WTC11 (cell line): ENCODE measurements at regions not wholly inside any gene's neighbourhood (a gene's known extent, or its start where the extent isn't known, plus 50 kb on each side); places are given as distances from the start of the nearest gene placed in this dataset.

Experiments
- CREM ChIP-seq: sonication (generic); formaldehyde crosslinking; IDR thresholded peaks from 2 replicates; pipeline ENCODE4 v1.8.1; 2022; ENCODE audit warnings: mild to moderate bottlenecking, missing genetic modification reagents, moderate library complexity
- CTCF ChIP-seq: fragments of 200-600 bp; IDR thresholded peaks from 2 replicates; pipeline ENCODE4 v1.8.0; 2022; ENCODE audit warnings: antibody characterized with exemption
- GTF2I ChIP-seq: fragments of 250-450 bp; sonication (Bioruptor Pico); conservative IDR thresholded peaks from 2 replicates; pipeline ENCODE4 v1.4.0; 2021; ENCODE audit warnings: mild to moderate bottlenecking
- NR2C2 ChIP-seq: sonication (generic); formaldehyde crosslinking; IDR thresholded peaks from 2 replicates; pipeline ENCODE4 v1.8.0; 2022; ENCODE audit warnings: mild to moderate bottlenecking, missing genetic modification reagents
- ZNF219 ChIP-seq: sonication (generic); formaldehyde crosslinking; IDR thresholded peaks from 2 replicates; pipeline ENCODE4 v1.8.0; 2023; ENCODE audit warnings: missing genetic modification reagents, mild to moderate bottlenecking, borderline replicate concordance
- ZNF263 ChIP-seq: sonication (generic); formaldehyde crosslinking; IDR thresholded peaks from 2 replicates; pipeline ENCODE4 v1.8.1; 2022; ENCODE audit warnings: low read depth, mild to moderate bottlenecking, moderate library complexity, missing genetic modification reagents
- ZNF423 ChIP-seq: fragments of 250-450 bp; sonication (Bioruptor Pico); IDR thresholded peaks from 2 replicates; pipeline ENCODE4 v2.1.2; 2022; ENCODE audit warnings: mild to moderate bottlenecking, moderate library complexity
- ZNF512 ChIP-seq: sonication (generic); formaldehyde crosslinking; IDR thresholded peaks from 2 replicates; pipeline ENCODE4 v1.8.1; 2022; ENCODE audit warnings: missing genetic modification reagents, borderline replicate concordance
- TF ChIP-seq, protein P1 (sequence below): sonication (generic); formaldehyde crosslinking; IDR thresholded peaks from 2 replicates; pipeline ENCODE4 v1.8.0; 2022; ENCODE audit warnings: mild to moderate bottlenecking, missing genetic modification reagents
- TF ChIP-seq, protein P2 (sequence below): sonication (generic); formaldehyde crosslinking; IDR thresholded peaks from 2 replicates; pipeline ENCODE4 v1.8.0; 2022; ENCODE audit warnings: mild to moderate bottlenecking, missing genetic modification reagents
- TF ChIP-seq, protein P3 (sequence below): sonication (generic); formaldehyde crosslinking; IDR thresholded peaks from 2 replicates; pipeline ENCODE4 v1.8.0; 2022; ENCODE audit warnings: missing genetic modification reagents
- TF ChIP-seq, protein P4 (sequence below): fragments of 250-450 bp; sonication (Bioruptor Pico); IDR thresholded peaks from 2 replicates; pipeline ENCODE4 v2.1.2; 2022; ENCODE audit warnings: mild to moderate bottlenecking, moderate library complexity
- TF ChIP-seq, protein P5 (sequence below): sonication (generic); formaldehyde crosslinking; conservative IDR thresholded peaks from 2 replicates; pipeline ENCODE4 v1.8.1; 2022; ENCODE audit warnings: mild to moderate bottlenecking, missing genetic modification reagents

- TF ChIP-seq, protein P1, sequence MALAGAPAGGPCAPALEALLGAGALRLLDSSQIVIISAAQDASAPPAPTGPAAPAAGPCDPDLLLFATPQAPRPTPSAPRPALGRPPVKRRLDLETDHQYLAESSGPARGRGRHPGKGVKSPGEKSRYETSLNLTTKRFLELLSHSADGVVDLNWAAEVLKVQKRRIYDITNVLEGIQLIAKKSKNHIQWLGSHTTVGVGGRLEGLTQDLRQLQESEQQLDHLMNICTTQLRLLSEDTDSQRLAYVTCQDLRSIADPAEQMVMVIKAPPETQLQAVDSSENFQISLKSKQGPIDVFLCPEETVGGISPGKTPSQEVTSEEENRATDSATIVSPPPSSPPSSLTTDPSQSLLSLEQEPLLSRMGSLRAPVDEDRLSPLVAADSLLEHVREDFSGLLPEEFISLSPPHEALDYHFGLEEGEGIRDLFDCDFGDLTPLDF (CRISPR knock-in tag), result no peak
- TF ChIP-seq, protein P2, sequence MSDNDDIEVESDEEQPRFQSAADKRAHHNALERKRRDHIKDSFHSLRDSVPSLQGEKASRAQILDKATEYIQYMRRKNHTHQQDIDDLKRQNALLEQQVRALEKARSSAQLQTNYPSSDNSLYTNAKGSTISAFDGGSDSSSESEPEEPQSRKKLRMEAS (CRISPR knock-in tag), result no peak
- TF ChIP-seq CTCF, result no peak
- no peak for TF ChIP-seq ZNF423 (CRISPR knock-in tag)
- TF ChIP-seq ZNF219 (CRISPR knock-in tag), result no peak
- no peak for TF ChIP-seq GTF2I
- no peak for TF ChIP-seq ZNF512
- TF ChIP-seq, protein P3, sequence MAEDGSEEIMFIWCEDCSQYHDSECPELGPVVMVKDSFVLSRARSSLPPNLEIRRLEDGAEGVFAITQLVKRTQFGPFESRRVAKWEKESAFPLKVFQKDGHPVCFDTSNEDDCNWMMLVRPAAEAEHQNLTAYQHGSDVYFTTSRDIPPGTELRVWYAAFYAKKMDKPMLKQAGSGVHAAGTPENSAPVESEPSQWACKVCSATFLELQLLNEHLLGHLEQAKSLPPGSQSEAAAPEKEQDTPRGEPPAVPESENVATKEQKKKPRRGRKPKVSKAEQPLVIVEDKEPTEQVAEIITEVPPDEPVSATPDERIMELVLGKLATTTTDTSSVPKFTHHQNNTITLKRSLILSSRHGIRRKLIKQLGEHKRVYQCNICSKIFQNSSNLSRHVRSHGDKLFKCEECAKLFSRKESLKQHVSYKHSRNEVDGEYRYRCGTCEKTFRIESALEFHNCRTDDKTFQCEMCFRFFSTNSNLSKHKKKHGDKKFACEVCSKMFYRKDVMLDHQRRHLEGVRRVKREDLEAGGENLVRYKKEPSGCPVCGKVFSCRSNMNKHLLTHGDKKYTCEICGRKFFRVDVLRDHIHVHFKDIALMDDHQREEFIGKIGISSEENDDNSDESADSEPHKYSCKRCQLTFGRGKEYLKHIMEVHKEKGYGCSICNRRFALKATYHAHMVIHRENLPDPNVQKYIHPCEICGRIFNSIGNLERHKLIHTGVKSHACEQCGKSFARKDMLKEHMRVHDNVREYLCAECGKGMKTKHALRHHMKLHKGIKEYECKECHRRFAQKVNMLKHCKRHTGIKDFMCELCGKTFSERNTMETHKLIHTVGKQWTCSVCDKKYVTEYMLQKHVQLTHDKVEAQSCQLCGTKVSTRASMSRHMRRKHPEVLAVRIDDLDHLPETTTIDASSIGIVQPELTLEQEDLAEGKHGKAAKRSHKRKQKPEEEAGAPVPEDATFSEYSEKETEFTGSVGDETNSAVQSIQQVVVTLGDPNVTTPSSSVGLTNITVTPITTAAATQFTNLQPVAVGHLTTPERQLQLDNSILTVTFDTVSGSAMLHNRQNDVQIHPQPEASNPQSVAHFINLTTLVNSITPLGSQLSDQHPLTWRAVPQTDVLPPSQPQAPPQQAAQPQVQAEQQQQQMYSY, result no peak
- no peak for TF ChIP-seq ZNF263 (CRISPR knock-in tag)
- TF ChIP-seq, protein P4, sequence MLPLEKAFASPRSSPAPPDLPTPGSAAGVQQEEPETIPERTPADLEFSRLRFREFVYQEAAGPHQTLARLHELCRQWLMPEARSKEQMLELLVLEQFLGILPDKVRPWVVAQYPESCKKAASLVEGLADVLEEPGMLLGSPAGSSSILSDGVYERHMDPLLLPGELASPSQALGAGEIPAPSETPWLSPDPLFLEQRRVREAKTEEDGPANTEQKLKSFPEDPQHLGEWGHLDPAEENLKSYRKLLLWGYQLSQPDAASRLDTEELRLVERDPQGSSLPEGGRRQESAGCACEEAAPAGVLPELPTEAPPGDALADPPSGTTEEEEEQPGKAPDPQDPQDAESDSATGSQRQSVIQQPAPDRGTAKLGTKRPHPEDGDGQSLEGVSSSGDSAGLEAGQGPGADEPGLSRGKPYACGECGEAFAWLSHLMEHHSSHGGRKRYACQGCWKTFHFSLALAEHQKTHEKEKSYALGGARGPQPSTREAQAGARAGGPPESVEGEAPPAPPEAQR, result no peak
- no peak for TF ChIP-seq CREM (CRISPR knock-in tag)
- TF ChIP-seq, protein P5, sequence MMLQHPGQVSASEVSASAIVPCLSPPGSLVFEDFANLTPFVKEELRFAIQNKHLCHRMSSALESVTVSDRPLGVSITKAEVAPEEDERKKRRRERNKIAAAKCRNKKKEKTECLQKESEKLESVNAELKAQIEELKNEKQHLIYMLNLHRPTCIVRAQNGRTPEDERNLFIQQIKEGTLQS, result no peak
- no peak for TF ChIP-seq NR2C2 (CRISPR knock-in tag)
Measured at GRCh38 chr4:117831060-117831683, 203.1 kb upstream of the NDST3 start.
